Immature natural killer cell (primary cell): ENCODE measurements at regions not wholly inside any gene's neighbourhood (a gene's known extent, or its start where the extent isn't known, plus 50 kb on each side); places are given as distances from the start of the nearest gene placed in this dataset.

Experiments
- DNase-seq, 3 donors: peaks; one replicate each; pipeline ENCODE4 v3.0.0; 2022; ENCODE audit warnings: mixed read lengths in 1 of 3
- H3K27ac Mint-ChIP-seq, 6 donors: one replicate each; pipeline ENCODE4 v1.8.0; 2020; ENCODE audit warnings: mixed read lengths in 6 of 6, mild to moderate bottlenecking in 5 of 6, inconsistent platforms in 4 of 6, moderate library complexity in 3 of 6
- H3K27me3 Mint-ChIP-seq, 3 donors: one replicate each; pipeline ENCODE4 v1.8.0; 2020 to 2021; ENCODE audit warnings: low read depth in 3 of 3, mild to moderate bottlenecking in 3 of 3, mixed read lengths in 3 of 3, moderate library complexity in 3 of 3, inconsistent platforms in 1 of 3
- H3K36me3 Mint-ChIP-seq, 3 donors: one replicate each; pipeline ENCODE4 v1.8.0; 2020; ENCODE audit warnings: mixed read lengths in 3 of 3, inconsistent platforms in 2 of 3, mild to moderate bottlenecking in 2 of 3
- H3K4me1 Mint-ChIP-seq, 2 donors: one replicate each; pipeline ENCODE4 v1.8.0; 2020; ENCODE audit warnings: inconsistent platforms in 2 of 2, mild to moderate bottlenecking in 2 of 2, mixed read lengths in 2 of 2, moderate library complexity in 1 of 2
- H3K4me3 Mint-ChIP-seq, 5 donors: one replicate each; pipeline ENCODE4 v1.8.0; 2020; ENCODE audit warnings: mild to moderate bottlenecking in 5 of 5, mixed read lengths in 5 of 5, inconsistent platforms in 3 of 5, moderate library complexity in 3 of 5
- H3K9me3 Mint-ChIP-seq, 6 donors: one replicate each; pipeline ENCODE4 v1.8.0; 2020; ENCODE audit warnings: mild to moderate bottlenecking in 6 of 6, mixed read lengths in 6 of 6, inconsistent platforms in 4 of 6, moderate library complexity in 3 of 6

DNA sequence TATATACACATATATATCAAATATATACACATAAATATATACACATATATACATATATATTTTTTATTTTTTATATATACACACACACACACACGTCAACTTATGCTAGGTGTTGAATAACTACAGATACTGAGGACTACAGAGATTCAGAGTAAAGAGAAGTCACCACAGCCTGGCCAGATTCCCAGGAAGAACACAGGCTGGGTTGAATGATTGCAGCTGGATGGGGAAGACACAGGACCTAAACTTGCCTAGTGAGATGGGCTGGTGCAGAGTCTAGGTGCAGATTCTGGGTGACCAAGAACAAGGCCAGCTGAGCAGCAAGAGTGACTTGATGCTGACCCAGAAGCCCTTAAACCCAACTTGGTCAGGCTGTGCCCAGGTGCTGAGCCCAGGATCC, 241.3 kb downstream of the KCTD12 start:
- Mint-ChIP-seq H3K36me3 (no peaks in the 10 kb centered on the region), H3K4me1 (no peaks in the 10 kb centered on the region), H3K27me3 (peaks cover 0 to 3% (median 1%) of the 10 kb centered on the region in 3 donors), H3K9me3 (peaks cover 0 to 2% (median 0%) of the 10 kb centered on the region in 6 donors), H3K4me3 (no peak overlapping the region), H3K27ac (no peak overlapping the region)
- no peak for DNase-seq

DNA sequence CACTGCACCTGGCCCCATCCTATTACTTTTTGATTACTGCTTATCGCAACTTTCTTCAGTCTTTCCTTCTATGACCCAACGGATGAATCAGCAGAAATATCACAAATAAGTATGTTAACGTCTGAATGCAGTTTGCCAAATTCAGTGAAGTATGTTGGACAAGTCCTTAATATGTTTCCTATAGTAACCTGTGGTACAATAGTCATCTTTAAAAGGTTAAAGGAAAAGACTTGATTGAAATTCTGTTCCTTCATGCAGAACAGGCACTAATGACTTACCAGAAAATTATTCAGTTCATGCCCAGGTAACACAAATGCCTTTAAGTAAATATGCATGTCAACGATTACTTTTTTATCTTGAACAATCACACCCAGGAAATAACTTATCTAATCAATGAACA, 242.6 kb downstream of the KCTD12 start:
- no peak overlapping the region for H3K4me3 Mint-ChIP-seq
- H3K36me3 Mint-ChIP-seq: no peaks in the 10 kb centered on the region
- H3K4me1 Mint-ChIP-seq: no peaks in the 10 kb centered on the region
- peaks cover 0 to 2% (median 0%) of the 10 kb centered on the region in 6 donors for H3K9me3 Mint-ChIP-seq
- no peak for DNase-seq
- no peak overlapping the region for H3K27ac Mint-ChIP-seq
- H3K27me3 Mint-ChIP-seq: peaks cover 0 to under 1% (median 0%) of the 10 kb centered on the region in 3 donors

DNA sequence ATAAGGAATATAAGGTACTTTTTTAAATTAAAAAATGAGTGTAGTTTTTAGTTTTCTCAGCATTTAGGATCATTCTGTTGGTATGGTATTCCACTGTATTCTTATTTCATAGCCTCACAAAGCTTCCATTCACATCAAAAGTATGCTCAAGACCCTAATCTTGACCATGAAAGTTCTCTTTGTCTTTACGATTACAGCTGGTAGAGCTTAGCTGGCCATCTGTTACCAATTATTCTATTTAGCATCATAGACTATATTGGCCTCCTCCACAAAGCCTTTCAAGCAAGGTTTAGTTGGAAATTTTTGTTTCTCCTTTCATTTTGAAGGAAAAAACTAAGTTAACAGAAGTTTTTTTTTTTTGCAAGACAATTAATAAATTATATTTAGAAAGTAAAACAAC, 245.1 kb downstream of the KCTD12 start:
- Mint-ChIP-seq H3K4me3 (no peak overlapping the region), H3K4me1 (no peaks in the 10 kb centered on the region), H3K36me3 (no peaks in the 10 kb centered on the region), H3K27me3 (peaks cover 0 to 5% (median 0%) of the 10 kb centered on the region in 3 donors), H3K9me3 (peaks cover 0 to 7% (median under 1%) of the 10 kb centered on the region in 6 donors), H3K27ac (no peak overlapping the region)
- DNase-seq: no peak

DNA sequence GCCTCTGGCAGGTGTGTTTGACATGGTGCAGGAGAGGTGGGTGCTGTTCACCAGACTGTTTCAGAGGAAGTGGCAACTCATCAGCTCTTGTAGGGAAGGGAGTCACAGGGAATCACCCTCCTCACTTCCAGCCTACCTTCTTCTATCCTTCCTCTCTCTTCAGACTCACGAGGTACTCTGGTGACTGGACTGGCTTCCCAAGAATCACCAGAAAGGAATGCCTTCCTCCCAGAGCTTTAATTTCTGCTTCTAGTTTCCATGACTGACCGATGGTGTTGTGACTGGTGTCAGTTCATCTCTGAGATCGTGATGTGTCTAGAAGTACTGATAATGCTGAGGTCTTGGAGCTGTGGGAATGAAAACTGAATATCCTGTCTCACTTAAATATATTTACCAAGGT, 247.3 kb downstream of the KCTD12 start:
- Mint-ChIP-seq H3K4me3 (no peak overlapping the region), H3K4me1 (no peaks in the 10 kb centered on the region), H3K36me3 (no peaks in the 10 kb centered on the region), H3K27ac (no peak overlapping the region), H3K27me3 (peaks cover 0 to 7% (median 0%) of the 10 kb centered on the region in 3 donors), H3K9me3 (peaks cover 0 to 7% (median under 1%) of the 10 kb centered on the region in 6 donors)
- no peak for DNase-seq

DNA sequence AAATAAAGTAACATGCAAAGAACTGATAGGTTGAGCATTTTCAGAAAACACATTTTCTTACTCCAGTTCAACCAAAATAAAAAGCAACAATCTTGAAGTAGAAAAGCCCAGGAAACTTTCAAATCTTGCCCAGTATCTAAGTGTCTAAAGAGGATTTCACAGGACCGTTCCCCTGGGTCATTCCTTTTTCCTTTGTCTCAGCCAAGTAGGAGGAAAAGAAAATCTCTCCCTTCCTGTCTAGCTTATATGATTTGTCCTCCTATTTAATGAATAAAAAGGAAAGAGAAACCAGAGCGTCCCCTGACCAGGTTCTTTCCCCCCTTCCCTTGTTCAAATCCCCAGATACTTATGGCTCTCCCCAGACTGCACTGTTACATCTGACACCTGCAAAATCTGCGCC, 248.0 kb downstream of the KCTD12 start:
- Mint-ChIP-seq H3K27ac (no peak overlapping the region), H3K27me3 (peaks cover 0 to 7% (median 0%) of the 10 kb centered on the region in 3 donors), H3K9me3 (peaks cover 0 to 7% (median 0%) of the 10 kb centered on the region in 6 donors), H3K4me3 (no peak overlapping the region), H3K36me3 (no peaks in the 10 kb centered on the region), H3K4me1 (no peaks in the 10 kb centered on the region)
- no peak for DNase-seq

DNA sequence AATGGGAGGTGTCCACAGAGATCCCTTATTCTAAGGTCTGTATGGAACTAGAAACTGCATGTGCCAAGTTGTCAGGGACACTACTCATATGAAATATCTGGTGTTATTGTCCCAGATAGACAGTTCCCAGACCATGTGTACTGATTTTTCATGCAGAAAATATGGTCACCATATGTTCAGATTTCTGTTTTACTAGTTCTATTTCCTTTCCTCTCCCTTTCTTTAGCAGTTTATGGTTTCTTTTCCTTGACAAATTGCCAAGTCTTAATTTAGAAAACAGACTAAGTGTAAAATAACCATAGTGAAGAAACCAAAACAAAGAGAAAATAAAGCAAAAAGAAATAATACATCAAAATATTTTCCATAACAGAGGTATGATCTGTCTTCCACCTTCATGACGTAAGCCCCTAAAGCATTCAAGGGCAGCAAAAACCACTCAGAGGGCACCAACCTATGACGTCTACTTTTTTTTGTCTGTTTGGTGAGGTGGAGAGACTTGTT, 248.5 kb downstream of the KCTD12 start:
- no peak overlapping the region for H3K4me3 Mint-ChIP-seq

DNA sequence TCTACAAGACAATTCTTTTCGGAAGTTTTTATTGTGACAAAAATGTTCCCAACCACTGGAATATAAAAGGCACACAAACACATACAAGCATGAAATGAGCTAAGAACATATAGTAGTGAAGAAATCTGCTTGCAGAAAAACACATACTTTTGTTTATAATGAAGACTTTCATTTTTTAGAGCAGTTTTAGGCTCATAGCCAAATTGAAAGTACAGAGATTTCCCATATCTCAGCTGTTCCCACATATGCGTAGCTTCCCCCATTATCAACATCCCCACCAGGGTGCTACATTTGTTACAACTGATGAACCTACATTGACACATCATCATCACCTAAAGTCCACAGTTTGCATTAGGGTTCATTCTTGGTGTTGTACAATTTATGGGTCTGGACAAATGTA, 249.4 kb downstream of the KCTD12 start:
- H3K27me3 Mint-ChIP-seq: peaks cover 0 to 7% (median 0%) of the 10 kb centered on the region in 3 donors
- H3K9me3 Mint-ChIP-seq: peaks cover 0 to 7% (median 0%) of the 10 kb centered on the region in 6 donors
- H3K27ac Mint-ChIP-seq: no peak overlapping the region
- H3K36me3 Mint-ChIP-seq: no peaks in the 10 kb centered on the region
- DNase-seq: no peak
- H3K4me3 Mint-ChIP-seq: no peak overlapping the region
- no peaks in the 10 kb centered on the region for H3K4me1 Mint-ChIP-seq

More for the DNA sequence above, 248.5 kb downstream of the KCTD12 start:
- Mint-ChIP-seq H3K9me3 (peaks cover 0 to 7% (median 0%) of the 10 kb centered on the region in 6 donors), H3K4me1 (no peaks in the 10 kb centered on the region), H3K27ac (no peak overlapping the region), H3K36me3 (no peaks in the 10 kb centered on the region), H3K27me3 (peaks cover 0 to 7% (median 0%) of the 10 kb centered on the region in 3 donors)
- no peak for DNase-seq

DNA sequence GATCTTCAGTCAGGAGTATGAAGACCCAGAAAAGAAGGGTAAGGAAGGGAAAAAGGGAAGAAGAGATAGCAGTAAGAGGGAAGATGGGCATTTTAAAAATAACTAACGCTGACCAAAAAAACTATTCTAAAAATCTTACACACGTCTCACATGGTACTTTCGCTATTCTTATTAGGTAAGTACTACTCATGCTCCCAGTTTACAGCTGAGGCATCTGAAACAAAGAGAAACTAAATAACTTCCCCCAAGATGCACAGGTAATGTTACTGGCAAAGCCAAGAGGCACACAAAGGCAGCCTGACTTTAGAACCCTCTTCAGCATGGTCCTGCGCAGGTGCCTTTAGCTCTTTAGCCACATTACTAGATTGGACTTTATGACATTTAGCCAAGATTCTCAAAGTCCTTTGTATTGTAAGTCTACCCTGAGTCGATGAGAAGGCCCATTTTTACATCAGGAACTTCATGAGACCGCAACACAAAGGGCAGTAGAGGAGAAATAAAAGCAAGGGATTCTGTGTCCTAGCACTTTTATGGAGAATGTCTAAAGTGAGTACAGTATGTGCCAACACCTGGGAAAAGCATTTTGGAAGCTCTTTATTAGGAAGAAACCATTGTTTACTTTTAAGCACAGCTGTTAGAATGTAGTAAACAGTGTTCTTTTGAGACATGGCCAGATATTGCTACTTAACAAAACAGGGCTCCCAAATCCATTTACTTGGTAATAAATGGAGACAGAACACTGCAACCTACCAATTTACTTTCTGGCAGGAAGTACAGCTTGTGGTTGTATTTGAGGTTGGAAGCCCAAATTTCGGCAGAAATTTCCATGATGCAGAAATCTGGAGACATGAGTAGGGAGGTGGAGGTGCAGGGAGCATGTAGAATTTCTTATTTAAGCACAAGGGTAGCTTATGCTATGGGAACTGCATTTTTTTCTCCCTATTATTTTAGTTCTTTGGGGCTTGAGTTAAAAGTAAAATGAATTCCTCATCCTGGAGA, 250.7 kb downstream of the KCTD12 start:
- Mint-ChIP-seq H3K4me3 (no peak overlapping the region), H3K36me3 (no peaks in the 10 kb centered on the region), H3K9me3 (peaks cover 0 to 7% (median 0%) of the 10 kb centered on the region in 6 donors)

DNA sequence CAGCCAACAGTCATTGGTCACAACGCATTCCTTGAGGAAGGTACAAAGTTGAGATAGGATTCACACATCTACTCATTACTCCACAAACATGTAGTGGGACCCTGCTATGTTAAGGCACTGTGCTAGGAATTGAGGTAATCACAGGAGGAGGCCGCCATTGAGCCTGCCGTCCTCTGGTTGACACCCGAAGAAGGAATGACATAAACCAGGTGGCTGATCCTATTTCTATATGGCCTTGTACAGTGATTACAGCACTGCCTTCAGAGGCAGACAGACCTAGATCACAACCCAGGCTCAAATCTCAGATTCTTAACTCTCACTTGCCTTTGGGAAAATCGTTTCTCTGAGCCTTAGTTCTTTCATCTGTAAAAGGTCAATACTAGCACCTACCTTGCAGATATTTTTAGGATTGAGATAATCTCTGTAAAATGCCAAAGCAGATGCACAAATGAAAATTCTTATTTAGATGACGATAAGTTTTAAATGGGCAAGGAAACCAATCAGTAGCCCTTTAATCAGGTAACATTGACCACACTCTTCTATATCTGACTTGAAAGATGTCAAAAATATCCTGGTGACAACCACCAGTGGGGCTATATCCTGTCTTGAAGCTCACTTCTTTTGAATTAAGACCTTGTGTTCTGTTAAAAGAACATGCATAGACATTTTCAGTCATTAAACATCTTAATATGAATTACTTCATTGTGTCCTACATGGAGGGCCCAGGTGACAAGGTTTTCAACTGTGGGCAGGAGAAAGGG, 251.6 kb downstream of the KCTD12 start:
- H3K9me3 Mint-ChIP-seq: peaks cover 0 to 7% (median 0%) of the 10 kb centered on the region in 6 donors
- H3K36me3 Mint-ChIP-seq: no peaks in the 10 kb centered on the region
- DNase-seq: no peak

More for the DNA sequence above, 250.7 kb downstream of the KCTD12 start:
- no peak for DNase-seq
- Mint-ChIP-seq H3K4me1 (no peaks in the 10 kb centered on the region), H3K27me3 (peaks cover 0 to 7% (median 0%) of the 10 kb centered on the region in 3 donors), H3K27ac (no peak overlapping the region)

DNA sequence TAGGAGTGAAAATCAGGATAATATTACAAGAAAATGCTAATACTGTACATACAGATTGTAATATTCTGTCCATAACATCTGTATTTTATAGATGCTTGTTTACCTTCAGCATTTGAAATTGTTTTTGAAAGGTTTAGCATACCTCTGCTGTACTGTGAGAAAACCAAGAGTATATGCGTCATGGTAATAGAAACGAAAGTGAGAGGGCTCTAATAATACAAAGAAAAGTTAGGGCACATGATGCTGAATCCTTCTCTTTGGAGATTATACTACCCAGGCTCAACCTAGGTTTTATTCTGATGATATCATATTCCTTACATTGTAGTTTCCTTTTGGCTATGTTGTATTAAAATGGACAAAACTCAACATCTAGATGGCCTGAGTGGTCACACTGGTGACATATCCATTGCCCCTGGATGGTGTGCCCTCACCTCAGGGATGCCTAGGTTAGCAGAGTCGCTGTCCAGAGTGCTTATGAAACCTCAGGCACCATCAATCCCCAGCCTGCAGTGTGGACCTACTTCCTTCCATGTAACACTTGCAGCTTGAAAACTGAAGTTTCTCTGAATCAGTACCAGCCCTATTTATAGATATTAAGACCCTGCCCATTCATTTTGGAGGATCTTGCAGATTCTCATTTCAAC, 253.7 kb downstream of the KCTD12 start:
- Mint-ChIP-seq H3K4me1 (no peaks in the 10 kb centered on the region), H3K4me3 (no peak overlapping the region), H3K27ac (no peak overlapping the region), H3K9me3 (peaks cover 0 to 7% (median 0%) of the 10 kb centered on the region in 6 donors), H3K27me3 (peaks cover 0 to 2% (median 0%) of the 10 kb centered on the region in 3 donors), H3K36me3 (no peaks in the 10 kb centered on the region)
- DNase-seq: no peak

More for the DNA sequence above, 251.6 kb downstream of the KCTD12 start:
- Mint-ChIP-seq H3K4me3 (no peak overlapping the region), H3K4me1 (no peaks in the 10 kb centered on the region), H3K27me3 (peaks cover 0 to 7% (median 0%) of the 10 kb centered on the region in 3 donors), H3K27ac (no peak overlapping the region)

DNA sequence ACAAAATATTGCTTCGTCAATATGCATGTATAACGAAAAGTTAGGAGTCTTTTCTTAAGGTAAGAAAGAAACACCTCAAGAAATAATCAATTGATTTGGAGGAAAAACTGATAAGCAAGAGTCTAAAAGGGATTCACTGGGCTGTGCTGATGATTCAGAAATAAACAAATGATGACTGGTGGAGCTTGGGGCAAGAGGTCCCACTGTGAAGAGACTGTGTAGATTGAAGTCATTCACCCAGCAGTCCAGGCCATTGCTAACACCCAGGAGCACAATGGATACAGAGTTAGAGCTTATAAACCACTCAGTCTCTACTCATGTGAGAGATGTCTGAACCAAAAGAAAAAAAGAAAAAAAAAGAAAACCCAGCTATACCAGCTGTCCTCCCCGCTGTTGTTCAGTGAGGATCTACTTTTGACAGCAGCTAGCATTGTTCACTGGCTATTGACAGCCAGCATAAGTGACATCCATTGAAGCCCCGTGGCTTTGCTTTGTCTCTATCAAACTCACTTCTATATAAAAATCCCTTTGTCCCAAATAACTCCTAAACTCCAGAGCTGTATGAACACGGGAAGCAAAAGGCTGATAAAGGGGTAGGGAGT, 255.5 kb downstream of the KCTD12 start:
- no peak overlapping the region for H3K27ac Mint-ChIP-seq
- H3K9me3 Mint-ChIP-seq: peaks cover 0 to 2% (median 0%) of the 10 kb centered on the region in 6 donors
- H3K27me3 Mint-ChIP-seq: peaks cover 0 to 2% (median 0%) of the 10 kb centered on the region in 3 donors
- no peaks in the 10 kb centered on the region for H3K4me1 Mint-ChIP-seq
- H3K36me3 Mint-ChIP-seq: no peaks in the 10 kb centered on the region
- no peak overlapping the region for H3K4me3 Mint-ChIP-seq
- no peak for DNase-seq

DNA sequence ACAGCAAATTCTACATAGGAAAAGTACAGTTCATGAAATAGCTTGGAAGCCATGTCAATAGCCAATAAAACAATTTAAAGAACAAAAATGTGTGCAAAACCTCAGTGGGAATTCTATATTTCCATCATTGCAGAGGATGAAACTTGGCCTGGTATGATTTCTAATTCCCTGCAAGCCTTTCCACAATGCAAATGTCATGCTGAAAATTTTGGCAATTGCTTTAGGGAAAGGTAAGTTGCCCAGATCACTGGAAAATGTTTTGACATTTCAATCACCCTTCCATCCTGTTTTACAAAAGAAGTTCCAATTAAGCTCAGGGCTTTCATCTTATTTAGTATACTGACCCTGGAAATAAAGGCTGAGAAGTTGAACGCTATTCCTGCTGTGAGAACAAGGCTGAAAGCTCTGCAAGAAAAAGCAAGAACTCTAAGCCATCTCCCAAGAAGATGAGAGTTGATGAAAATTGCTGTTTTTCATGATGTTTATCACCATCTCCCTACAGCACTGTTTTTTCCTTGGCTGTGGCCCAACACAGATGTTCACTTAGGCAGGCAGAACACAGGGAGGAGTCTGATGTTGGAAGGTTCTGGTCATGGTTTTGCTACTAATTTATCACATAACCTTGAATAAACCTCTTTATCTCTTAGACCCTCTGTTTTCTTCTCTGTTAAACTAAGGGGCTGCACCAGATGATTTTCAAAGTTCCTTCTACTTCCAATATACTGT, 263.7 kb downstream of the KCTD12 start:
- Mint-ChIP-seq H3K36me3 (no peaks in the 10 kb centered on the region), H3K27me3 (peaks cover 0 to 2% (median 0%) of the 10 kb centered on the region in 3 donors), H3K27ac (no peak overlapping the region), H3K9me3 (peaks cover 0 to 14% (median 5%) of the 10 kb centered on the region in 6 donors), H3K4me3 (no peak overlapping the region), H3K4me1 (no peaks in the 10 kb centered on the region)
- DNase-seq: no peak
